OCI-LY7 (cell line): ENCODE measurements at regions not wholly inside any gene's neighbourhood (a gene's known extent, or its start where the extent isn't known, plus 50 kb on each side); places are given as distances from the start of the nearest gene placed in this dataset.

Experiments
- BruUV-seq: library from RNA; stranded (reverse); fragments of 400-500 nt; replicated peaks from 2 replicates; lab custom pipeline; 2021; lab: Mats Ljungman, UMichigan
- CTCF ChIA-PET: fragments of 300-600 bp; sonication (Branson Sonifier 250); formaldehyde crosslinking; loops from one replicate; lab custom pipeline; 2022; ENCODE audit warnings: antibody characterized with exemption; ENCODE audit not compliant: unreplicated experiment; lab: Charles Lee
- POLR2A ChIA-PET: fragments of 300-600 bp; sonication (Branson Sonifier 250); formaldehyde crosslinking; loops from one replicate; lab custom pipeline; 2022; ENCODE audit warnings: antibody characterized with exemption; lab: Charles Lee
- DNase-seq: peaks from one replicate; pipeline ENCODE4 v3.0.0-alpha.2; 2015; ENCODE audit warnings: low spot score
- H2AFZ ChIP-seq: fragments of 200-600 bp; sonication (generic), shearing (Covaris generic); 2 replicates; pipeline ENCODE4 v1.6.1; 2014; ENCODE audit warnings: mild to moderate bottlenecking, antibody characterized with exemption, low read length, moderate library complexity
- H3K27ac ChIP-seq: fragments of 200-600 bp; sonication (generic); 2 replicates; pipeline ENCODE4 v1.5.1; 2014; ENCODE audit warnings: mixed run types, low read depth, mild to moderate bottlenecking, moderate library complexity, low read length, inconsistent platforms; ENCODE audit not compliant: poor library complexity, severe bottlenecking
- H3K36me3 ChIP-seq: fragments of 200-600 bp; sonication (generic); 2 replicates; pipeline ENCODE4 v1.6.1; 2014; ENCODE audit warnings: mild to moderate bottlenecking, antibody characterized with exemption, low read length, moderate library complexity, mixed read lengths; ENCODE audit not compliant: insufficient read depth
- H3K4me1 ChIP-seq: fragments of 200-600 bp; sonication (generic); 2 replicates; pipeline ENCODE4 v1.5.1; 2014; ENCODE audit warnings: mild to moderate bottlenecking, low read length; ENCODE audit not compliant: insufficient read depth, poor library complexity, severe bottlenecking
- H3K4me2 ChIP-seq: fragments of 200-600 bp; sonication (generic); 2 replicates; pipeline ENCODE4 v1.6.1; 2014; ENCODE audit warnings: mild to moderate bottlenecking, low read length
- H3K4me3 ChIP-seq: fragments of 200-600 bp; sonication (generic); 2 replicates; pipeline ENCODE4 v1.5.1; 2014; ENCODE audit warnings: mild to moderate bottlenecking, low read depth, low read length; ENCODE audit not compliant: poor library complexity, severe bottlenecking
- H3K79me2 ChIP-seq: fragments of 200-600 bp; sonication (generic); 2 replicates; pipeline ENCODE4 v1.6.1; 2016; ENCODE audit warnings: low read depth, mild to moderate bottlenecking, low read length, moderate library complexity, mixed read lengths; ENCODE audit not compliant: insufficient read depth
- H3K9me2 ChIP-seq: fragments of 200-600 bp; sonication (generic); 2 replicates; pipeline ENCODE4 v1.6.1; 2016; ENCODE audit warnings: mild to moderate bottlenecking, low read length, mixed read lengths; ENCODE audit not compliant: insufficient read depth
- H3K9me3 ChIP-seq: fragments of 200-600 bp; sonication (generic); 2 replicates; pipeline ENCODE4 v1.6.1; 2014; ENCODE audit warnings: mild to moderate bottlenecking, mixed run types, low read length, mixed read lengths
- H4K20me1 ChIP-seq: fragments of 200-600 bp; sonication (generic); 2 replicates; pipeline ENCODE4 v1.6.1; 2014; ENCODE audit warnings: mild to moderate bottlenecking, antibody characterized with exemption, low read length, moderate library complexity, mixed read lengths; ENCODE audit not compliant: insufficient read depth
- CTCF ChIP-seq: fragments of 200-600 bp; sonication (generic); conservative IDR thresholded peaks from 2 replicates; pipeline ENCODE4 v1.5.1; 2014; ENCODE audit warnings: mild to moderate bottlenecking, antibody characterized with exemption, low read length, moderate library complexity, mixed read lengths
- EZH2phosphoT487 ChIP-seq: fragments of 200-600 bp; sonication (generic); IDR thresholded peaks from 2 replicates; pipeline ENCODE4 v1.6.1; 2018; ENCODE audit warnings: low read depth, borderline replicate concordance, mild to moderate bottlenecking, mixed run types, antibody characterized with exemption, low read length, moderate library complexity, mixed read lengths
- intact Hi-C: fragments of 100-400 bp; cut with micrococcal nuclease; formaldehyde crosslinking; loops from one replicate; pipeline ENCODE4 v1.10.0; 2022; ENCODE audit not compliant: unreplicated experiment

GRCh38 chr6:11434565-11435326 lies 102.8 kb upstream of the TMEM170B start:
- H3K9me3 ChIP-seq: no peaks in the 10 kb centered on the region
- no peaks in the 10 kb centered on the region for H3K36me3 ChIP-seq
- ChIA-PET POLR2A (interaction anchor here (0.9 to 2.5 kb wide), 6 partner anchors 10 to 604 kb away, joined by 3 to 7 read pairs (median 5); no protein-coding TSS in a partner anchor), CTCF (no interaction called here)
- H2AFZ ChIP-seq: no peak overlapping the region
- no peaks in the 10 kb centered on the region for H3K79me2 ChIP-seq
- TF ChIP-seq CTCF (no peak), EZH2phosphoT487 (no peak)
- H3K4me3 ChIP-seq: no peak overlapping the region
- H4K20me1 ChIP-seq: no peaks in the 10 kb centered on the region
- no peaks in the 10 kb centered on the region for H3K4me1 ChIP-seq
- H3K9me2 ChIP-seq: no peaks in the 10 kb centered on the region
- H3K4me2 ChIP-seq: no peak overlapping the region
- DNase-seq: no peak
- intact Hi-C loops: no loop called here
- H3K27ac ChIP-seq: no peak overlapping the region
- no TSS peak for BruUV-seq

GRCh38 chr6:11433860-11434259 lies 103.7 kb upstream of the TMEM170B start:
- no peak overlapping the region for H3K4me3 ChIP-seq
- no peak overlapping the region for H2AFZ ChIP-seq
- H3K9me3 ChIP-seq: no peaks in the 10 kb centered on the region
- no peaks in the 10 kb centered on the region for H4K20me1 ChIP-seq
- peaks cover 8% of the 10 kb centered on the region for H3K4me1 ChIP-seq
- no peaks in the 10 kb centered on the region for H3K79me2 ChIP-seq
- BruUV-seq: no TSS peak
- H3K9me2 ChIP-seq: no peaks in the 10 kb centered on the region
- no peak overlapping the region for H3K27ac ChIP-seq
- ChIA-PET CTCF (no interaction called here), POLR2A (interaction anchor here (1.1 to 2.5 kb wide), 6 partner anchors 10 to 93 kb away, joined by 3 to 9 read pairs (median 5); no protein-coding TSS in a partner anchor)
- TF ChIP-seq EZH2phosphoT487 (no peak), CTCF (no peak)
- no peak overlapping the region for H3K4me2 ChIP-seq
- no peak for DNase-seq
- intact Hi-C loops: no loop called here
- H3K36me3 ChIP-seq: no peaks in the 10 kb centered on the region
